IMR-90 (cell line): ENCODE measurements at regions not wholly inside any gene's neighbourhood (a gene's known extent, or its start where the extent isn't known, plus 50 kb on each side); places are given as distances from the start of the nearest gene placed in this dataset.

ENCODE experiments used
- ATAC-seq: fragments of 200-7000 bp; cut with Tn5 transposase; 2 replicates; pipeline ENCODE4 v1.9.1; 2020; ENCODE audit warnings: low read depth, mild to moderate bottlenecking, moderate library complexity
- BruUV-seq: library from RNA; stranded (reverse); fragments of 400-500 nt; replicated peaks from 2 replicates; lab custom pipeline; 2021; lab: Mats Ljungman, UMichigan
- CTCF ChIA-PET: fragments of 300-600 bp; formaldehyde crosslinking; extraction: SDS; loops from one replicate; lab custom pipeline; 2021; ENCODE audit warnings: antibody characterized with exemption; lab: Yijun Ruan, JAX
- POLR2A ChIA-PET: fragments of 300-600 bp; sonication (Branson Sonifier 250); formaldehyde crosslinking; loops from one replicate; lab custom pipeline; 2022; ENCODE audit warnings: antibody characterized with exemption; ENCODE audit not compliant: unreplicated experiment; lab: Charles Lee
- DNase-seq: peaks from one replicate; pipeline ENCODE4 v3.0.0; 2013
- H2AFZ ChIP-seq: replicated peaks from 2 replicates; pipeline ENCODE3; 2013; ENCODE audit warnings: low read length, mild to moderate bottlenecking; ENCODE audit not compliant: poor library complexity
- H2AK5ac ChIP-seq: 2 replicates; pipeline ENCODE4 v1.6.1; 2013; ENCODE audit warnings: low read depth, low read length, inconsistent platforms
- H2AK9ac ChIP-seq: replicated peaks from 2 replicates; pipeline ENCODE3; 2013; ENCODE audit warnings: mild to moderate bottlenecking, low read depth, low read length, moderate library complexity; ENCODE audit not compliant: poor library complexity
- H2BK120ac ChIP-seq: 2 replicates; pipeline ENCODE4 v1.6.1; 2013; ENCODE audit warnings: low read depth, low read length, inconsistent platforms
- H2BK15ac ChIP-seq: 3 replicates; pipeline ENCODE4 v1.6.1; 2013; ENCODE audit warnings: low read depth, low read length, inconsistent platforms
- H2BK20ac ChIP-seq: 2 replicates; pipeline ENCODE4 v1.6.1; 2013; ENCODE audit warnings: low read depth, mild to moderate bottlenecking, inconsistent platforms, low read length, moderate library complexity
- H2BK5ac ChIP-seq: 2 replicates; pipeline ENCODE4 v1.6.1; 2013; ENCODE audit warnings: mild to moderate bottlenecking, low read depth, low read length, inconsistent platforms; ENCODE audit not compliant: poor library complexity, severe bottlenecking
- H3K14ac ChIP-seq: replicated peaks from 2 replicates; pipeline ENCODE4 v1.6.1; 2013; ENCODE audit warnings: low read depth, low read length, inconsistent platforms
- H3K18ac ChIP-seq: 2 replicates; pipeline ENCODE4 v1.6.1; 2013; ENCODE audit warnings: low read depth, low read length, control low read depth
- H3K23ac ChIP-seq: 2 replicates; pipeline ENCODE4 v1.6.1; 2013; ENCODE audit warnings: low read depth, low read length, inconsistent platforms
- H3K27ac ChIP-seq: 2 replicates; pipeline ENCODE4 v1.5.1; 2013; ENCODE audit warnings: mild to moderate bottlenecking, control low read depth, low read length; ENCODE audit not compliant: insufficient read depth
- H3K27me3 ChIP-seq: 2 replicates; pipeline ENCODE4 v1.6.1; 2013; ENCODE audit warnings: low read length; ENCODE audit not compliant: control insufficient read depth, insufficient read depth
- H3K36me3 ChIP-seq: 2 replicates; pipeline ENCODE4 v1.6.1; 2013; ENCODE audit warnings: low read length, mixed read lengths; ENCODE audit not compliant: control insufficient read depth, insufficient read depth
- H3K4ac ChIP-seq: 2 replicates; pipeline ENCODE4 v1.6.1; 2013; ENCODE audit warnings: low read depth, low read length, inconsistent platforms
- H3K4me1 ChIP-seq: 2 replicates; pipeline ENCODE4 v1.6.1; 2013; ENCODE audit warnings: low read length, mixed read lengths; ENCODE audit not compliant: control insufficient read depth, insufficient read depth
- H3K4me2 ChIP-seq: 2 replicates; pipeline ENCODE4 v1.6.1; 2013; ENCODE audit warnings: low read depth, mild to moderate bottlenecking, control low read depth, low read length, moderate library complexity
- H3K4me3 ChIP-seq: 2 replicates; pipeline ENCODE4 v1.5.1; 2013; ENCODE audit warnings: low read depth, mild to moderate bottlenecking, control low read depth, low read length, moderate library complexity; ENCODE audit not compliant: insufficient read depth
- H3K56ac ChIP-seq: 2 replicates; pipeline ENCODE4 v1.6.1; 2013; ENCODE audit warnings: low read length, inconsistent platforms; ENCODE audit not compliant: insufficient read depth; ENCODE audit errors: extremely low read depth
- H3K79me1 ChIP-seq, 2 experiments: 2 replicates each; pipeline ENCODE4 v1.6.1; 2013; ENCODE audit warnings: low read length in 2 of 2, inconsistent platforms in 1 of 2, low read depth in 1 of 2
- H3K9ac ChIP-seq: 2 replicates; pipeline ENCODE4 v1.6.1; 2013; ENCODE audit warnings: low read depth, low read length, control low read depth
- H3K9me1 ChIP-seq: 2 replicates; pipeline ENCODE4 v1.6.1; 2013; ENCODE audit warnings: low read length, inconsistent platforms; ENCODE audit not compliant: insufficient read depth
- H3K9me3 ChIP-seq: 2 replicates; pipeline ENCODE4 v1.6.1; 2013; ENCODE audit warnings: low read length; ENCODE audit not compliant: control insufficient read depth, insufficient read depth
- H4K20me1 ChIP-seq: 2 replicates; pipeline ENCODE4 v1.6.1; 2013; ENCODE audit warnings: low read length, inconsistent platforms; ENCODE audit not compliant: insufficient read depth
- H4K5ac ChIP-seq: 2 replicates; pipeline ENCODE4 v1.6.1; 2013; ENCODE audit warnings: mild to moderate bottlenecking, low read depth, low read length, control low read depth
- H4K8ac ChIP-seq, 2 experiments: 2 replicates each; pipeline ENCODE4 v1.6.1; 2013; ENCODE audit warnings: low read depth in 2 of 2, low read length in 2 of 2, control low read depth in 1 of 2, inconsistent platforms in 1 of 2
- H4K91ac ChIP-seq: 2 replicates; pipeline ENCODE4 v1.6.1; 2013; ENCODE audit warnings: low read depth, low read length, inconsistent platforms; ENCODE audit not compliant: insufficient read depth
- BHLHE40 ChIP-seq: fragments of 150-350 bp; IDR thresholded peaks from 2 replicates; pipeline ENCODE4 v1.6.1; 2016; ENCODE audit warnings: mild to moderate bottlenecking, low read depth, low read length
- CTCF ChIP-seq: conservative IDR thresholded peaks from 2 replicates; pipeline ENCODE4 v1.5.1; 2012; ENCODE audit warnings: mild to moderate bottlenecking, low read depth, low read length, improper control_type of control experiment
- FOS ChIP-seq: fragments of 150-350 bp; IDR thresholded peaks from 2 replicates; pipeline ENCODE4 v1.6.1; 2016; ENCODE audit warnings: low read depth, low read length
- MAFK ChIP-seq: IDR thresholded peaks from 2 replicates; pipeline ENCODE4 v1.6.1; 2012; ENCODE audit warnings: low read depth, low read length, improper control_type of control experiment
- NFE2L2 ChIP-seq: fragments of 150-350 bp; IDR thresholded peaks from 2 replicates; pipeline ENCODE4 v1.6.1; 2016; ENCODE audit warnings: low read depth, mild to moderate bottlenecking, low read length
- RAD21 ChIP-seq: IDR thresholded peaks from 2 replicates; pipeline ENCODE4 v1.6.1; 2012; ENCODE audit warnings: low read length, improper control_type of control experiment
- RFX5 ChIP-seq: IDR thresholded peaks from 2 replicates; pipeline ENCODE4 v1.8.0; 2012; ENCODE audit warnings: low read depth, mild to moderate bottlenecking, low read length, moderate library complexity
- SMC3 ChIP-seq: fragments of 150-350 bp; IDR thresholded peaks from 2 replicates; pipeline ENCODE4 v1.6.1; 2016; ENCODE audit warnings: low read depth, mild to moderate bottlenecking, antibody characterized with exemption, low read length, moderate library complexity
- WGBS, 2 experiments: methylation state at CpG; one replicate each; pipeline versions ENCODE4 v1.1.5 to v1.1.7; 2013; ENCODE audit warnings: missing lambda C conversion rate in 2 of 2; ENCODE audit not compliant: insufficient read length in 1 of 2; ENCODE audit errors: extremely low coverage in 2 of 2; 5-methylcytosine and 5-hydroxymethylcytosine counted together
- dilution Hi-C: fragments of 300-500 bp; cut with HindIII; formaldehyde crosslinking; loops from one replicate; pipeline ENCODE4 v1.14.3; 2018; ENCODE audit warnings: low sequenced_read_pairs; ENCODE audit not compliant: unreplicated experiment
- in situ Hi-C: fragments of 300-500 bp; cut with MboI; formaldehyde crosslinking; loops from 3 replicates; pipeline ENCODE4 v1.14.3; 2019; ENCODE audit warnings: low sequenced_read_pairs, inconsistent platforms, mixed read lengths
- intact Hi-C: fragments of 100-400 bp; cut with micrococcal nuclease; formaldehyde crosslinking; loops from 2 replicates; pipeline ENCODE4 v1.10.0; 2022
- TF ChIP-seq, protein P1 (sequence below): fragments of 150-350 bp; IDR thresholded peaks from 2 replicates; pipeline ENCODE4 v1.6.1; 2017; ENCODE audit warnings: mild to moderate bottlenecking, antibody characterized with exemption, low read length, low read depth

DNA sequence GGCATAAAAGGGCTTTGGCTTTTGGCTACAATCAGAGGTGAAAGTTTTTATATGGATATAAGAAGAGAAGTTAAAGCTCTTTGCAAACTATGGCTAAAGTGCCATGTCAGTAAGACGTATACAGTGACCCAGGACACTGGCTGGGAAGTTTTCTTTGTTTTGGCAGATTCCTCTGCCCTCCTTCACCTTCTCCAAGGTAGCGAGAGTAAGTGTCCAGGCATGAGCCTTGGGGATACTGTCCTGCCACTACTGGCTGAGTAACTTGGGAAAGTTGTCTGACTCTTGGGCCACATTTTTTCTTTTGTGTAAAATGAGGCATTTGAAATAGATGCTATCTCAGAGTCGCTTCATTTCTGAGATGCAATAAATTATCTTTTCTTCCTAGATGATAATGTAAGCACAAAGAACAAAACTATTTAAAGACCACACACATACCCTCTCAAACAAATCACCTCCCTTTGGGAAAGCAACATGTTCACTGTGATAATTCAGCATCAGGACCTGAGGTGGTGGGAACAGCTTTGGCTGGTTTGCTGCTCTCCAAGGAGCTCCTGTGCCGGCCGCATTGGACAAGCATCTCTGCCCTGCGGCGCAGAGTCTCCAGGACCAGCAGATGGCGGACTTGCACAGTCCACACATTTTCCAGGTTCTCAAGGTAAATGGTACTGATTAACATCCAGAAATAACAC lies 106.3 kb downstream of the PTCSC3 start:
- dilution Hi-C loops (no loop called here), in situ Hi-C loops (loop anchor here (5.0 kb wide), 1 partner anchor 307 kb away; no protein-coding TSS in a partner anchor), intact Hi-C loops (loop anchor here (1.0 to 5.0 kb wide), 4 partner anchors 188 to 487 kb away; partner anchors contain the start of gene MBIP)
- H2BK120ac ChIP-seq = no peak overlapping the region
- no peak overlapping the region for H3K4me2 ChIP-seq
- H3K14ac ChIP-seq = no peak overlapping the region
- no peaks in the 10 kb centered on the region for H3K36me3 ChIP-seq
- H3K9ac ChIP-seq = no peak overlapping the region
- 0% methylated on average over 3 of the region's 8 CpGs; no CpG with 5 or more reads in 1 of the 2 experiments for WGBS, 2 experiments
- H4K20me1 ChIP-seq = no peaks in the 10 kb centered on the region
- H2BK15ac ChIP-seq = no peak overlapping the region
- POLR2A ChIA-PET = no interaction called here
- no TSS peak for BruUV-seq
- H3K4me3 ChIP-seq = no peak overlapping the region
- no peaks in the 10 kb centered on the region for H3K9me3 ChIP-seq
- H2AFZ ChIP-seq = no peak overlapping the region
- H4K8ac ChIP-seq = no peak overlapping the region
- H3K56ac ChIP-seq = no peak overlapping the region
- no peak overlapping the region for H3K4ac ChIP-seq
- H3K18ac ChIP-seq = no peak overlapping the region
- no peak overlapping the region for H4K91ac ChIP-seq
- DNase-seq = peak; percentile 64
- H3K27ac ChIP-seq = no peak overlapping the region
- H2BK20ac ChIP-seq = no peak overlapping the region
- no peaks in the 10 kb centered on the region for H3K79me1 ChIP-seq
- no peak overlapping the region for H3K23ac ChIP-seq
- peaks cover 15% of the 10 kb centered on the region for H3K27me3 ChIP-seq
- H3K4me1 ChIP-seq = no peaks in the 10 kb centered on the region
- H2BK5ac ChIP-seq = no peak overlapping the region
- CTCF ChIA-PET = interaction anchor here (0.5 to 2.8 kb wide), 30 partner anchors 9 to 1763 kb away, joined by 3 to 29 read pairs (median 3); partner anchors contain the start of gene MBIP
- no peak overlapping the region for H2AK5ac ChIP-seq
- TF ChIP-seq BHLHE40 = no peak
- TF ChIP-seq, protein P1, sequence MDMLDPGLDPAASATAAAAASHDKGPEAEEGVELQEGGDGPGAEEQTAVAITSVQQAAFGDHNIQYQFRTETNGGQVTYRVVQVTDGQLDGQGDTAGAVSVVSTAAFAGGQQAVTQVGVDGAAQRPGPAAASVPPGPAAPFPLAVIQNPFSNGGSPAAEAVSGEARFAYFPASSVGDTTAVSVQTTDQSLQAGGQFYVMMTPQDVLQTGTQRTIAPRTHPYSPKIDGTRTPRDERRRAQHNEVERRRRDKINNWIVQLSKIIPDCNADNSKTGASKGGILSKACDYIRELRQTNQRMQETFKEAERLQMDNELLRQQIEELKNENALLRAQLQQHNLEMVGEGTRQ = no peak
- no peak for TF ChIP-seq NFE2L2
- TF ChIP-seq SMC3 = peak; percentile 80
- TF ChIP-seq MAFK = no peak
- TF ChIP-seq RAD21 = peak; percentile 85
- TF ChIP-seq CTCF = peak; percentile 82
- no peak for TF ChIP-seq RFX5
- no peak for TF ChIP-seq FOS
- no peaks in the 10 kb centered on the region for H3K9me1 ChIP-seq
- no peak overlapping the region for H2AK9ac ChIP-seq
- no peak overlapping the region for H4K5ac ChIP-seq
- ATAC-seq = peak; percentile 94
